Lower lobe of right lung (tissue), 2 donors: ENCODE measurements at regions not wholly inside any gene's neighbourhood (a gene's known extent, or its start where the extent isn't known, plus 50 kb on each side); places are given as distances from the start of the nearest gene placed in this dataset.

ENCODE experiments used
- ATAC-seq, 2 donors: fragments of 200-7000 bp; cut with Tn5 transposase; one replicate each; pipeline ENCODE4 v1.9.1; 2020 to 2022; ENCODE audit warnings: mild to moderate bottlenecking in 2 of 2, moderate library complexity in 2 of 2
- DNase-seq: peaks from one replicate; pipeline ENCODE4 v3.0.0-alpha.2; 2020
- H3K27ac ChIP-seq: fragments of 200-600 bp; one replicate; pipeline ENCODE4 v1.8.0; 2022
- H3K27me3 ChIP-seq: fragments of 200-600 bp; one replicate; pipeline ENCODE4 v1.8.0; 2022; ENCODE audit warnings: low read depth
- H3K36me3 ChIP-seq: fragments of 200-600 bp; one replicate; pipeline ENCODE4 v1.8.0; 2022; ENCODE audit warnings: mild to moderate bottlenecking
- H3K4me1 ChIP-seq: fragments of 200-600 bp; one replicate; pipeline ENCODE4 v1.8.0; 2022
- H3K4me3 ChIP-seq: fragments of 200-600 bp; one replicate; pipeline ENCODE4 v1.8.0; 2022; ENCODE audit warnings: mild to moderate bottlenecking
- H3K9me3 ChIP-seq: fragments of 200-600 bp; one replicate; pipeline ENCODE4 v1.8.0; 2022
- intact Hi-C: fragments of 100-400 bp; cut with DNase I; formaldehyde crosslinking; loops from one replicate; pipeline ENCODE4 v1.11.0; 2022
- TF ChIP-seq, protein P1 (sequence below): fragments of 200-600 bp; IDR thresholded peaks from one replicate; pipeline ENCODE4 v1.8.0; 2022; ENCODE audit warnings: antibody characterized with exemption, mild to moderate bottlenecking
- donor health status: DM: no; HTN: yes; CAD: no; lungs with severe emphysema.

DNA sequence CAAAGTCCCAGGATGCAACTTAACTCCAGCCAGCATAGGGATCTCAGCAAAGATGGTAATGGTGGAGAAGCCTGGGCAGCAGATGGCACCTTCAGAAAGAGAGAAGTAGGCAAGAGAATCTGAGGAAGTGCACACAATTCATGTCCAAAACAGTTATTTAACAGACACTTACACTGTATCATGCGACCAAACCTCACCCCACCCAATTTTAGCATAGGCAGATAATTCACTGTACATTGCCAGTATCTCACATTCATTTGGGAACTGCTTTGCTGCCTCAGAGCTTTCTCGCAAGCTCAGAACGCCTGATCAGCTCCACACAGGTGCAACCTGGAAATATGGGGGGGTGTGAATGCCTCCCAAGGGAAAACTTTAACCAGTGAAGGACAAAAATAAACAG lies 143.0 kb upstream of the MAOA start:
- no peaks in the 10 kb centered on the region for H3K4me1 ChIP-seq
- ATAC-seq (no peak), DNase-seq (no peak)
- no peaks in the 10 kb centered on the region for H3K9me3 ChIP-seq
- no peak overlapping the region for H3K4me3 ChIP-seq
- H3K27me3 ChIP-seq: no peaks in the 10 kb centered on the region
- H3K36me3 ChIP-seq: no peaks in the 10 kb centered on the region
- TF ChIP-seq, protein P1, sequence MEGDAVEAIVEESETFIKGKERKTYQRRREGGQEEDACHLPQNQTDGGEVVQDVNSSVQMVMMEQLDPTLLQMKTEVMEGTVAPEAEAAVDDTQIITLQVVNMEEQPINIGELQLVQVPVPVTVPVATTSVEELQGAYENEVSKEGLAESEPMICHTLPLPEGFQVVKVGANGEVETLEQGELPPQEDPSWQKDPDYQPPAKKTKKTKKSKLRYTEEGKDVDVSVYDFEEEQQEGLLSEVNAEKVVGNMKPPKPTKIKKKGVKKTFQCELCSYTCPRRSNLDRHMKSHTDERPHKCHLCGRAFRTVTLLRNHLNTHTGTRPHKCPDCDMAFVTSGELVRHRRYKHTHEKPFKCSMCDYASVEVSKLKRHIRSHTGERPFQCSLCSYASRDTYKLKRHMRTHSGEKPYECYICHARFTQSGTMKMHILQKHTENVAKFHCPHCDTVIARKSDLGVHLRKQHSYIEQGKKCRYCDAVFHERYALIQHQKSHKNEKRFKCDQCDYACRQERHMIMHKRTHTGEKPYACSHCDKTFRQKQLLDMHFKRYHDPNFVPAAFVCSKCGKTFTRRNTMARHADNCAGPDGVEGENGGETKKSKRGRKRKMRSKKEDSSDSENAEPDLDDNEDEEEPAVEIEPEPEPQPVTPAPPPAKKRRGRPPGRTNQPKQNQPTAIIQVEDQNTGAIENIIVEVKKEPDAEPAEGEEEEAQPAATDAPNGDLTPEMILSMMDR: no peak
- H3K27ac ChIP-seq: no peak overlapping the region
- intact Hi-C loops: no loop called here

GRCh38 chrX:43514820-43515219 lies 141.3 kb upstream of the MAOA start:
- H3K4me1 ChIP-seq: no peaks in the 10 kb centered on the region
- no peak overlapping the region for H3K4me3 ChIP-seq
- intact Hi-C loops: no loop called here
- no peaks in the 10 kb centered on the region for H3K9me3 ChIP-seq
- H3K27ac ChIP-seq: no peak overlapping the region
- TF ChIP-seq, protein P1: no peak
- ATAC-seq (no peak), DNase-seq (no peak)
- H3K27me3 ChIP-seq: no peaks in the 10 kb centered on the region
- no peaks in the 10 kb centered on the region for H3K36me3 ChIP-seq

DNA sequence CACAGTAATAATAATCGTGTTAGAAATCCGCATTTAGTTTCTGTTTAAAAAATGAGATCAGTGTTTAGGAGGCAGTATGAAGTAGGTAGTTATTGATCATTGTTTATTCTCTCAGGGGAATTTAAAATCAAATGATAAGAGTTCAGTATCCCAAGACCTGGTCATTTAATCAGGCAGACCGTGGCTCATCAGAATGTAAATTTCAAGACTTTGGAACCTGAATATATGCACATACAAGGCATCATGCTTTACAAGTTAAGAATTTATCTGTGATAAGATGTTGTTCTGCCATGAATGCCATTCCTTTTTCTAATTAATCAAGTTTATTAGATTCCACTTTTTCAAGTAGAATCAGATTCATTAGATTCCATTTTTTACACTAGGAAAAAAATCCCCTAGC lies 133.5 kb upstream of the MAOA start:
- Histone ChIP-seq H3K4me1 (no peaks in the 10 kb centered on the region), H3K4me3 (no peak overlapping the region), H3K36me3 (no peaks in the 10 kb centered on the region), H3K27me3 (no peaks in the 10 kb centered on the region), H3K9me3 (no peaks in the 10 kb centered on the region), H3K27ac (no peak overlapping the region)
- intact Hi-C loops: no loop called here
- ATAC-seq (no peak), DNase-seq (no peak)
- TF ChIP-seq, protein P1: no peak

DNA sequence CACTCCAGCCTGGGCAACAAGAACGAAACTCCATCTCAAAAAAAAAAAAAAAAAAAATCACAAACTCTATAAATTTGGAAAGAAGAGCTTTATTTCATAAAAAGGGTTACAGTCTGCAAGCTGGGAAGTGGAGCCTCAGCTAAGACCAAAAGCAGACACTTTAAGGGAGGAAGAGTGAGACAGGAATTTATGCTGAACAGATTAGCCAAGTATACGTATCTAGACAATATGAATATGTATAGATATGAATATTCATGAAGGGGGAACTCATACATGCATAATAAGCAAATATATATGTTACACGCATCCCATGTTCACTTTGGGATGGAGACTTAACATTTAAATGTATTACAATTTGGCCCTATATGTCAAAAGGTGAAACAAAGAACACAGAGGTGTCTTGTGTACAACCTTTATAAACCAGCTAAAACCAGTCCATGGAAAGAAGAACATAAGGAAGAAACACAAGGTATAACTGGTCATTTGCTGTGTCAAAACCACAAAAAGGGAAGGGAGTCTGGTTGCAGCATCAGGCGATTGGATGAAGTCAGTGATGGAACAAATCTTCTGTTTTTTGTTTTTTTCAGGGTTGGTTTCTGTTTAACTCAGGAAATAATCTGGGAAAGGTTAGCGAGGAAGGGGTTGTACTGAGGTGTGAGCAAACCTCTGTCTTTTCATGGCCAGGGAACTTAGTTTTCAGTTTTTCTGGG lies 130.0 kb upstream of the MAOA start:
- Histone ChIP-seq H3K4me1 (no peaks in the 10 kb centered on the region), H3K9me3 (no peaks in the 10 kb centered on the region), H3K27ac (no peak overlapping the region), H3K36me3 (no peaks in the 10 kb centered on the region), H3K27me3 (no peaks in the 10 kb centered on the region), H3K4me3 (no peak overlapping the region)
- DNase-seq (no peak), ATAC-seq (no peak)
- TF ChIP-seq, protein P1: no peak
- intact Hi-C loops: no loop called here

- H3K27me3 ChIP-seq: no peaks in the 10 kb centered on the region
- H3K36me3 ChIP-seq: no peaks in the 10 kb centered on the region
- H3K9me3 ChIP-seq: no peaks in the 10 kb centered on the region
- intact Hi-C loops: no loop called here
- H3K27ac ChIP-seq: no peak overlapping the region
- no peak for DNase-seq
- TF ChIP-seq, protein P1: no peak
- no peak for ATAC-seq
- no peak overlapping the region for H3K4me3 ChIP-seq
- no peaks in the 10 kb centered on the region for H3K4me1 ChIP-seq
Measured at GRCh38 chrX:43526878-43527277, 129.2 kb upstream of the MAOA start.
